Upper lobe of right lung (tissue), 1 donor: ENCODE measurements at regions not wholly inside any gene's neighbourhood (a gene's known extent, or its start where the extent isn't known, plus 50 kb on each side); places are given as distances from the start of the nearest gene placed in this dataset.

Experiments
- ATAC-seq: fragments of 200-7000 bp; cut with Tn5 transposase; one replicate; pipeline ENCODE4 v1.9.1; 2020; ENCODE audit warnings: mild to moderate bottlenecking, moderate library complexity
- DNase-seq: peaks from one replicate; pipeline ENCODE4 v3.0.0-alpha.2; 2020
- H3K27ac ChIP-seq: fragments of 200-600 bp; one replicate; pipeline ENCODE4 v1.8.0; 2022
- H3K27me3 ChIP-seq: fragments of 200-600 bp; one replicate; pipeline ENCODE4 v1.8.0; 2022; ENCODE audit warnings: mild to moderate bottlenecking
- H3K36me3 ChIP-seq: fragments of 200-600 bp; one replicate; pipeline ENCODE4 v1.8.0; 2022
- H3K4me1 ChIP-seq: fragments of 200-600 bp; one replicate; pipeline ENCODE4 v1.8.0; 2022
- H3K4me3 ChIP-seq: fragments of 200-600 bp; one replicate; pipeline ENCODE4 v1.8.0; 2022; ENCODE audit warnings: mild to moderate bottlenecking
- H3K9me3 ChIP-seq: fragments of 200-600 bp; one replicate; pipeline ENCODE4 v1.8.0; 2022
- CTCF ChIP-seq: fragments of 200-600 bp; IDR thresholded peaks from one replicate; pipeline ENCODE4 v1.8.0; 2022; ENCODE audit warnings: antibody characterized with exemption
- intact Hi-C: fragments of 100-400 bp; cut with DNase I; formaldehyde crosslinking; loops from one replicate; pipeline ENCODE4 v1.11.0; 2022
- donor health status: DM: no; HTN: yes; CAD: no; lungs with severe emphysema.

GRCh38 chr4:152138451-152138850, 377.6 kb upstream of the GATB start:
- Histone ChIP-seq H3K9me3 (no peaks in the 10 kb centered on the region), H3K4me1 (no peaks in the 10 kb centered on the region), H3K36me3 (no peaks in the 10 kb centered on the region), H3K27ac (no peak overlapping the region), H3K27me3 (no peaks in the 10 kb centered on the region), H3K4me3 (no peak overlapping the region)
- TF ChIP-seq CTCF = no peak
- intact Hi-C loops = no loop called here
- DNase-seq = no peak
- ATAC-seq = no peak

- DNase-seq (no peak), ATAC-seq (no peak)
- intact Hi-C loops = no loop called here
- no peaks in the 10 kb centered on the region for H3K27me3 ChIP-seq
- no peak for TF ChIP-seq CTCF
- no peaks in the 10 kb centered on the region for H3K9me3 ChIP-seq
- H3K4me3 ChIP-seq = no peak overlapping the region
- no peaks in the 10 kb centered on the region for H3K36me3 ChIP-seq
- no peaks in the 10 kb centered on the region for H3K4me1 ChIP-seq
- no peak overlapping the region for H3K27ac ChIP-seq
Observed at GRCh38 chr4:152132776-152133175, 372.0 kb upstream of the GATB start.

- Histone ChIP-seq H3K36me3 (no peaks in the 10 kb centered on the region), H3K4me3 (no peak overlapping the region), H3K9me3 (no peaks in the 10 kb centered on the region), H3K27me3 (no peaks in the 10 kb centered on the region), H3K27ac (no peak overlapping the region), H3K4me1 (no peaks in the 10 kb centered on the region)
- intact Hi-C loops = no loop called here
- DNase-seq = no peak
- ATAC-seq = no peak
- TF ChIP-seq CTCF = no peak
Observed at GRCh38 chr4:152128356-152128755, 367.5 kb upstream of the GATB start.

GRCh38 chr4:152126238-152126637, 365.4 kb upstream of the GATB start:
- no peak for TF ChIP-seq CTCF
- DNase-seq (no peak), ATAC-seq (no peak)
- no peaks in the 10 kb centered on the region for H3K27me3 ChIP-seq
- no peak overlapping the region for H3K27ac ChIP-seq
- no peaks in the 10 kb centered on the region for H3K36me3 ChIP-seq
- no peaks in the 10 kb centered on the region for H3K4me1 ChIP-seq
- H3K4me3 ChIP-seq = no peak overlapping the region
- peaks cover 10% of the 10 kb centered on the region for H3K9me3 ChIP-seq
- intact Hi-C loops = no loop called here

- no peak for DNase-seq
Observed at GRCh38 chr4:152118819-152119553, 358.2 kb upstream of the GATB start.

More at GRCh38 chr4:152118819-152119553, 358.2 kb upstream of the GATB start:
- no peak for TF ChIP-seq CTCF
- no peak overlapping the region for H3K27ac ChIP-seq
- H3K9me3 ChIP-seq = peaks cover 10% of the 10 kb centered on the region
- no peak for ATAC-seq
- peaks cover 6% of the 10 kb centered on the region for H3K4me1 ChIP-seq
- intact Hi-C loops = no loop called here
- no peak overlapping the region for H3K4me3 ChIP-seq
- no peaks in the 10 kb centered on the region for H3K36me3 ChIP-seq
- H3K27me3 ChIP-seq = no peaks in the 10 kb centered on the region
